SK-N-SH (cell line): ENCODE measurements at regions not wholly inside any gene's neighbourhood (a gene's known extent, or its start where the extent isn't known, plus 50 kb on each side); places are given as distances from the start of the nearest gene placed in this dataset.

Experiments used
- CTCF ChIA-PET: fragments of 300-600, 350-600 bp; formaldehyde crosslinking; extraction: SDS; loops from one replicate; lab custom pipeline; 2021; lab: Yijun Ruan, JAX
- POLR2A ChIA-PET: fragments of 350-600 bp; sonication (Branson Sonifier 250); formaldehyde crosslinking; extraction: SDS; loops from one replicate; lab custom pipeline; 2020; ENCODE audit warnings: antibody characterized with exemption, inconsistent platforms; lab: Yijun Ruan, JAX
- DNase-seq: peaks from one replicate; pipeline ENCODE4 v3.0.0; 2012
- H2AFZ ChIP-seq: fragments of 200-600 bp; sonication (generic); 2 replicates; pipeline ENCODE4 v1.8.1; 2016; ENCODE audit warnings: antibody characterized with exemption, mild to moderate bottlenecking, low read depth
- H3F3A ChIP-seq: fragments of 200-600 bp; sonication (generic); replicated peaks from 2 replicates; pipeline ENCODE3; 2016; ENCODE audit warnings: antibody characterized with exemption, mild to moderate bottlenecking; ENCODE audit not compliant: insufficient read depth
- H3K27ac ChIP-seq, 2 experiments: fragments of 200-500 bp in 1 of 2; fragments of 200-600 bp in 1 of 2; sonication (Bioruptor generic) in 1 of 2; sonication (generic), shearing (Covaris generic) in 1 of 2; 2 replicates each; pipeline versions ENCODE4 v1.5.1 to v1.6.1; 2014 to 2016; ENCODE audit warnings: low read depth in 2 of 2, inconsistent platforms in 1 of 2, low read length in 1 of 2, mild to moderate bottlenecking in 1 of 2, mixed read lengths in 1 of 2
- H3K27me3 ChIP-seq: fragments of 200-600 bp; sonication (generic), shearing (Covaris generic); 2 replicates; pipeline ENCODE4 v1.6.1; 2016; ENCODE audit warnings: mixed run types; ENCODE audit not compliant: insufficient read depth
- H3K36me3 ChIP-seq, 2 experiments: fragments of 200-500 bp in 1 of 2; fragments of 200-600 bp in 1 of 2; sonication (Bioruptor generic) in 1 of 2; sonication (generic) in 1 of 2; replicated peaks in 1 of 2; 2 replicates each; pipeline versions ENCODE3 to v1.5.1; 2014 to 2016; ENCODE audit warnings: low read length in 1 of 2, mild to moderate bottlenecking in 1 of 2; ENCODE audit not compliant: insufficient read depth in 2 of 2, control insufficient read depth in 1 of 2
- H3K4me1 ChIP-seq, 2 experiments: fragments of 200-500 bp in 1 of 2; fragments of 200-600 bp in 1 of 2; sonication (Bioruptor generic) in 1 of 2; sonication (generic), shearing (Covaris generic) in 1 of 2; 2 replicates each; pipeline versions ENCODE4 v1.5.1 to v1.6.1; 2014 to 2016; ENCODE audit warnings: low read depth in 1 of 2, low read length in 1 of 2, mixed run types in 1 of 2; ENCODE audit not compliant: insufficient read depth in 2 of 2, control insufficient read depth in 1 of 2
- H3K4me2 ChIP-seq: fragments of 200-600 bp; sonication (generic), shearing (Covaris generic); 2 replicates; pipeline ENCODE4 v1.6.1; 2017; ENCODE audit warnings: mixed run types
- H3K4me3 ChIP-seq, 2 experiments: fragments of 200-500 bp in 1 of 2; fragments of 200-600 bp in 1 of 2; sonication (Bioruptor generic) in 1 of 2; sonication (generic), shearing (Covaris generic) in 1 of 2; 2 replicates each; pipeline versions ENCODE4 v1.5.1 to v1.8.1; 2014 to 2016; ENCODE audit warnings: low read depth in 2 of 2, inconsistent platforms in 1 of 2, low read length in 1 of 2, mild to moderate bottlenecking in 1 of 2, mixed read lengths in 1 of 2, moderate library complexity in 1 of 2
- H3K79me2 ChIP-seq: fragments of 200-600 bp; sonication (generic); 2 replicates; pipeline ENCODE4 v1.8.1; 2017; ENCODE audit warnings: mild to moderate bottlenecking; ENCODE audit not compliant: insufficient read depth
- H3K9ac ChIP-seq: fragments of 200-600 bp; sonication (generic); 2 replicates; pipeline ENCODE4 v1.6.1; 2017; ENCODE audit warnings: mixed run types
- H3K9me2 ChIP-seq: fragments of 200-600 bp; sonication (generic); 2 replicates; pipeline ENCODE4 v1.6.1; 2017; ENCODE audit warnings: mixed run types
- H3K9me3 ChIP-seq: fragments of 200-600 bp; sonication (generic); 2 replicates; pipeline ENCODE4 v1.6.1; 2017; ENCODE audit warnings: mixed run types, mild to moderate bottlenecking, moderate library complexity
- H4K20me1 ChIP-seq: fragments of 200-600 bp; sonication (generic); 2 replicates; pipeline ENCODE4 v1.6.1; 2017; ENCODE audit warnings: mild to moderate bottlenecking, mixed run types; ENCODE audit not compliant: insufficient read depth
- CHD2 ChIP-seq: fragments of 150-350 bp; IDR thresholded peaks from 2 replicates; pipeline ENCODE4 v1.6.1; 2018; ENCODE audit warnings: low read length; ENCODE audit not compliant: partially characterized antibody
- CTCF ChIP-seq: fragments of 200-600 bp; sonication (generic); IDR thresholded peaks from 2 replicates; pipeline ENCODE4 v1.6.1; 2017; ENCODE audit warnings: antibody characterized with exemption, mild to moderate bottlenecking, moderate library complexity
- ELF1 ChIP-seq: IDR thresholded peaks from 2 replicates; pipeline ENCODE4 v1.4.0; 2012
- EP300 ChIP-seq, 2 experiments: IDR thresholded peaks; 2 replicates each; pipeline versions ENCODE4 v1.4.0 to v1.6.1; 2012; ENCODE audit warnings: borderline replicate concordance in 1 of 2, low read depth in 1 of 2, low read length in 1 of 2
- EZH2phosphoT487 ChIP-seq: fragments of 200-600 bp; sonication (generic); IDR thresholded peaks from 2 replicates; pipeline ENCODE4 v1.6.1; 2017; ENCODE audit warnings: low read depth, mixed run types, mild to moderate bottlenecking, antibody characterized with exemption, moderate library complexity, borderline replicate concordance
- FOSL2 ChIP-seq: IDR thresholded peaks from 2 replicates; pipeline ENCODE4 v1.4.0; 2012; ENCODE audit warnings: low read depth, mild to moderate bottlenecking, moderate library complexity, borderline replicate concordance
- GABPA ChIP-seq: IDR thresholded peaks from 2 replicates; pipeline ENCODE4 v1.4.0; 2012; ENCODE audit warnings: low read depth, mild to moderate bottlenecking
- GATA2 ChIP-seq: sonication (generic); formaldehyde crosslinking; IDR thresholded peaks from 2 replicates; pipeline ENCODE4 v1.5.0; 2020; ENCODE audit warnings: mild to moderate bottlenecking, missing genetic modification reagents
- MEF2A ChIP-seq: IDR thresholded peaks from 2 replicates; pipeline ENCODE4 v1.4.0; 2012; ENCODE audit warnings: low read depth, borderline replicate concordance
- NFIC ChIP-seq: IDR thresholded peaks from 2 replicates; pipeline ENCODE4 v1.4.0; 2012; ENCODE audit warnings: borderline replicate concordance
- NRF1 ChIP-seq: IDR thresholded peaks from 2 replicates; pipeline ENCODE4 v1.6.1; 2012; ENCODE audit warnings: low read depth, mild to moderate bottlenecking, low read length
- PBX3 ChIP-seq: IDR thresholded peaks from 2 replicates; pipeline ENCODE4; 2012
- POLR2AphosphoS5 ChIP-seq: IDR thresholded peaks from 2 replicates; pipeline ENCODE4 v1.6.1; 2012; ENCODE audit warnings: low read depth, low read length
- RAD21 ChIP-seq: IDR thresholded peaks from 2 replicates; pipeline ENCODE4 v1.6.1; 2012; ENCODE audit warnings: mild to moderate bottlenecking, low read length
- RCOR1 ChIP-seq: fragments of 150-350 bp; IDR thresholded peaks from 2 replicates; pipeline ENCODE4 v1.6.1; 2017; ENCODE audit warnings: antibody characterized with exemption, low read length
- REST ChIP-seq: IDR thresholded peaks from 2 replicates; pipeline ENCODE4 v1.6.1; 2012; ENCODE audit warnings: mild to moderate bottlenecking, low read depth, low read length, moderate library complexity
- RFX5 ChIP-seq: IDR thresholded peaks from 2 replicates; pipeline ENCODE4 v1.6.1; 2012; ENCODE audit warnings: mild to moderate bottlenecking, improper control_type of control experiment, low read length
- RXRA ChIP-seq: IDR thresholded peaks from 2 replicates; pipeline ENCODE4 v1.4.0; 2012; ENCODE audit warnings: low read depth, mild to moderate bottlenecking, borderline replicate concordance
- SIN3A ChIP-seq: IDR thresholded peaks from 2 replicates; pipeline ENCODE4 v1.6.1; 2012; ENCODE audit warnings: low read depth, mild to moderate bottlenecking, low read length, moderate library complexity, borderline replicate concordance
- TCF12 ChIP-seq: IDR thresholded peaks from 2 replicates; pipeline ENCODE4 v1.4.0; 2012
- TEAD4 ChIP-seq: IDR thresholded peaks from 2 replicates; pipeline ENCODE4 v1.4.0; 2012; ENCODE audit warnings: mild to moderate bottlenecking, borderline replicate concordance; ENCODE audit not compliant: insufficient read depth
- YY1 ChIP-seq: IDR thresholded peaks from 2 replicates; pipeline ENCODE4 v1.4.0; 2012; ENCODE audit warnings: low read depth, mild to moderate bottlenecking
- ZBTB33 ChIP-seq: IDR thresholded peaks from 2 replicates; pipeline ENCODE4 v1.4.0; 2012; ENCODE audit warnings: low read depth, borderline replicate concordance
- WGBS: methylation state at CpG from one replicate; pipeline ENCODE4 v1.1.6; 2017; ENCODE audit warnings: low lambda C conversion rate; 5-methylcytosine and 5-hydroxymethylcytosine counted together
- TF ChIP-seq, protein P1 (sequence below): IDR thresholded peaks from 2 replicates; pipeline ENCODE4 v1.4.0; 2012; ENCODE audit warnings: low read depth

DNA sequence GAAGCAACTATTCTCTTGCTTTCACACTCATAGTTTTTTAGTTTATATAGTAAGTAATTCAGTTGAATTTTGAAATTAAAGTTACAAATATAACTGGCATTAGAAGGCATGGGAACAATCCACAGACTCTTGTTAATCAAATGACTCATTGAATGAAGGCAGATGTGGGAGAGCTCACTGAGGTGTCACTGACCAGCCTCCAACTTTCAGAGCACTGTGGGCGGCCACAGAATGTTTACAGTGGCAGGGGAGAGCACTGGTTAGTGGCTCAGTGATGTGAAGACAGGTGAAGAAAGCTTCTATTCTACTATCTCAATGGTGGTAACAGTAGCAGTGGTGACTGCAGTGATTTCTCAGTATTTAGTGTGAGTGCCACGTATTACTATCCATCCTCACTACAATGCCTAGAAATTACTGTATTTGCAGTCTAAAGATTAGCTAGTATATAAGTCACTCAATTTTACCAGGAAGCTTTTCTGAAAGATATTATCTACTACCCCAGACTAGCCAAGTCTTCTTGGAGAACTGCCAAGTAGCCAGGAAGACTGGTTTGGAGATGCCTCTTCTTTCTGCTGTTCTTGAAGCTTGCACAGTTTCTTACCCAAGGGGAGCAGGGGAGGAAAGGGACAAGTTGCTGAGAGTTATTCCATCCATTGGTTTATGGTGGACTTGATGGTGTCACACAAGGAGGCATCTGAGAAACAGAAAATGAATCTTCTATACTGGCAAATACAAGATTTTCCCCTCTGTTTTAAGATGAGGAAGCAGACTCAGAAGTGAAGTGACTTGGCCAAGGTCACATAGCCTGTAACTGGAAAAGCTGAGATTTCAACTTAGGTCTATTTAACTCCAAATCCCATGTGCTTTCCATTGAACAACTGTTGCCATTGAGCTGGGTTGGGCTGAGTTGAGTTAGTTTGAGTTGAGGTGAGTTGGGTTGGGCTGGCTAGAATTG lies 231.2 kb downstream of the ANKRD60 start:
- WGBS, result 18% methylated on average over 2 of the region's 2 CpGs
- Histone ChIP-seq H3K79me2 (no peaks in the 10 kb centered on the region), H3K4me1 (peaks cover 0 to 80% of the 10 kb centered on the region in 2 experiments; a peak in 2 of 4 replicates), H3K9ac (peak overlapping the region; percentile 6; the same call in 1 of the 2 replicates), H3K27me3 (no peaks in the 10 kb centered on the region), H3K4me3 (no peak overlapping the region), H3K9me3 (no peaks in the 10 kb centered on the region), H3F3A (peaks cover 8% of the 10 kb centered on the region), H3K4me2 (peak overlapping the region; percentile 18; the same call in 1 of the 2 replicates), H3K27ac (peak overlapping the region; percentile 53 to 71), H3K36me3 (no peaks in the 10 kb centered on the region), H3K9me2 (no peaks in the 10 kb centered on the region), H2AFZ (no peak overlapping the region), H4K20me1 (no peaks in the 10 kb centered on the region)
- CTCF ChIA-PET, result interaction anchor here (1.5 kb wide), 1 partner anchor 29 kb away, joined by 3 read pairs; no protein-coding TSS in a partner anchor
- POLR2A ChIA-PET, result no interaction called here
- no peak for DNase-seq
- TF ChIP-seq PBX3 (0 out of 2 replicates have a peak, but pooled peaks have one; percentile 12), SIN3A (no peak), TCF12 (peak; percentile 55; the same call in 1 of the 2 replicates), EZH2phosphoT487 (no peak), FOSL2 (peak; percentile 24; the same call in 1 of the 2 replicates), REST (no peak), RFX5 (no peak), EP300 (IDR thresholded peaks at IDR 0.05; ENCODE audit: borderline replicate concordance in 1 of 2, low read depth in 1 of 2, low read length in 1 of 2) (peak in 1 of 2 experiments; percentile 45; a peak in 1 of 4 replicates), MEF2A (no peak), CTCF (no peak), CHD2 (no peak), GABPA (no peak), TEAD4 (no peak), POLR2AphosphoS5 (no peak), RAD21 (no peak), NFIC (peak; percentile 85), ELF1 (no peak; the same call in 1 of the 2 replicates), YY1 (no peak), RCOR1 (no peak), ZBTB33 (no peak), GATA2 (CRISPR knock-in tag) (no peak), NRF1 (no peak), RXRA (no peak)
- TF ChIP-seq, protein P1, sequence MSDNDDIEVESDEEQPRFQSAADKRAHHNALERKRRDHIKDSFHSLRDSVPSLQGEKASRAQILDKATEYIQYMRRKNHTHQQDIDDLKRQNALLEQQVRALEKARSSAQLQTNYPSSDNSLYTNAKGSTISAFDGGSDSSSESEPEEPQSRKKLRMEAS, result no peak
